ENCODE measurements at regions not wholly inside any gene's neighbourhood (a gene's known extent, or its start where the extent isn't known, plus 50 kb on each side); places are given as distances from the start of the nearest gene placed in this dataset.

DNA sequence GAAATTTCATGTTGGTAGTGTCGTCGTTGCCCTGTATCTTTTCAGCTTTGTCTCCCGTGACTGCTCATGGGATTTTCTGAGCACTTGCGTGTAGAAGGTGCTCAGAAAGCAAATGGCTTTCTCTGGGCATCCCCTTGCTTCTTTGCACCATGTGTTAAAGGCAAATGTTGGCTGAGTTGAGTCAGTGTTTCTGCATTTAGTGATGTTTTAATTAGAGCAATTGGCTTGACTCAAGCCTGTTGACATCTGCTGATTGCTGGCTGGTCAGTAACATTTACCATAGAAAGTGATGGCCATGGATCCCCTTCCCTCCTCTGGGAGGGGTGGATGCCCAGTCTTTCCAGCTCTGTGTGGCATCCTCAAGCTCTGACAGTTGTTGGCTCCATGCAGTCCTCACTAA is 187.2 kb upstream of the MPHOSPH6 start:
- Histone ChIP-seq H3K27me3 (ENCODE audit: low read depth) (no peaks in the 10 kb centered on the region), H3K4me1 (peaks cover 8% of the 10 kb centered on the region), H3K9me3 (replicated peaks) (no peaks in the 10 kb centered on the region), H3K27ac (replicated peaks) (no peak overlapping the region), H3K4me3 (no peak overlapping the region), H3K36me3 (no peaks in the 10 kb centered on the region)
- intact Hi-C loops (cut with micrococcal nuclease), result no loop called here
- TF ChIP-seq, protein P1, sequence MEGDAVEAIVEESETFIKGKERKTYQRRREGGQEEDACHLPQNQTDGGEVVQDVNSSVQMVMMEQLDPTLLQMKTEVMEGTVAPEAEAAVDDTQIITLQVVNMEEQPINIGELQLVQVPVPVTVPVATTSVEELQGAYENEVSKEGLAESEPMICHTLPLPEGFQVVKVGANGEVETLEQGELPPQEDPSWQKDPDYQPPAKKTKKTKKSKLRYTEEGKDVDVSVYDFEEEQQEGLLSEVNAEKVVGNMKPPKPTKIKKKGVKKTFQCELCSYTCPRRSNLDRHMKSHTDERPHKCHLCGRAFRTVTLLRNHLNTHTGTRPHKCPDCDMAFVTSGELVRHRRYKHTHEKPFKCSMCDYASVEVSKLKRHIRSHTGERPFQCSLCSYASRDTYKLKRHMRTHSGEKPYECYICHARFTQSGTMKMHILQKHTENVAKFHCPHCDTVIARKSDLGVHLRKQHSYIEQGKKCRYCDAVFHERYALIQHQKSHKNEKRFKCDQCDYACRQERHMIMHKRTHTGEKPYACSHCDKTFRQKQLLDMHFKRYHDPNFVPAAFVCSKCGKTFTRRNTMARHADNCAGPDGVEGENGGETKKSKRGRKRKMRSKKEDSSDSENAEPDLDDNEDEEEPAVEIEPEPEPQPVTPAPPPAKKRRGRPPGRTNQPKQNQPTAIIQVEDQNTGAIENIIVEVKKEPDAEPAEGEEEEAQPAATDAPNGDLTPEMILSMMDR (IDR thresholded peaks at IDR 0.05; ENCODE audit: borderline replicate concordance), result no peak
- DNase-seq, result no peak

DNA sequence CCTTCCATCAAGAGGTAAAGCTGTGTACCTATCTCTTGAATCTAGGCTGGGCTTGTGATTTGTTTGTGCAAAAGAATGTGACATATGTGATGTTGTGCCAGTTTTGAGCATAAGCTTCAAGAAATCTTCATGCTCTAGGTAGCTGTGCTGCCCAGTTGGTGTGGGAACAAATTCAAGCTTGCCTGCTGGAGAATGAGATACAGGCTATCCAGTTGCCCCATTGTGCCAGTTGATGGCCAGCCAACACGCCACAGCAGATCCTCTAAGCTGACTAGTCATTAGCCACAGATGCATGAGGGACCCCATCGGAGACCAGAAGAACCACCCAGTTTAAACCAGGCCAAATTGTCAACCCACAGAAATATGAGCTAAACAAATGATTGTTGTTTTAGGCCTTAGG is 180.5 kb upstream of the MPHOSPH6 start:
- Histone ChIP-seq H3K36me3 (no peaks in the 10 kb centered on the region), H3K27ac (replicated peaks) (no peak overlapping the region), H3K9me3 (replicated peaks) (no peaks in the 10 kb centered on the region), H3K4me1 (no peaks in the 10 kb centered on the region), H3K27me3 (ENCODE audit: low read depth) (no peaks in the 10 kb centered on the region), H3K4me3 (no peak overlapping the region)
- intact Hi-C loops (cut with micrococcal nuclease), result no loop called here
- TF ChIP-seq, protein P1 (IDR thresholded peaks at IDR 0.05; ENCODE audit: borderline replicate concordance), result no peak
- DNase-seq, result no peak

DNA sequence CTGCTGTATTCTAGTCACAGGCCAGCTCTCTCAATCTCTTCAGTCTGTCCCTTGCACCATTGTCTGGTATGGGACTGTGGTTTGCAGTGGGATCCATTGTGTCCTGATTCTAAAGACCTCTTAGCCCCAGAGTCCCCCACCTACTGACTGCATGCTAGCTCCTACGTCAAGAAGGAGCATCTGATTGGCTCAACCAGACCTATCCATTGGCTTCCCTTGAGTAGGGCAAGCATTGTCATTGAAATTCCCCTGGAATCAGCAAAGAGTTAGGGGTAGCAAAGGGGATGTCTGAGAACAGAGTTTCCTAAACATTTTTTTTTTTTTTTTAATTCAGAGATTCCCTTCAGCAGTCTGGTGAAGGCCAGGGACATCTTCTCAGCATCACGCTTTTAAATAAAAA is 175.3 kb upstream of the MPHOSPH6 start:
- Histone ChIP-seq H3K27me3 (ENCODE audit: low read depth) (peaks cover 6% of the 10 kb centered on the region), H3K4me1 (no peaks in the 10 kb centered on the region), H3K9me3 (replicated peaks) (peaks cover 9% of the 10 kb centered on the region), H3K4me3 (no peak overlapping the region), H3K36me3 (no peaks in the 10 kb centered on the region), H3K27ac (replicated peaks) (no peak overlapping the region)
- TF ChIP-seq, protein P1 (IDR thresholded peaks at IDR 0.05; ENCODE audit: borderline replicate concordance), result no peak
- DNase-seq, result no peak
- intact Hi-C loops (cut with micrococcal nuclease), result loop anchor here (2.0 kb wide), 1 partner anchor 83 kb away; no protein-coding TSS in a partner anchor

DNA sequence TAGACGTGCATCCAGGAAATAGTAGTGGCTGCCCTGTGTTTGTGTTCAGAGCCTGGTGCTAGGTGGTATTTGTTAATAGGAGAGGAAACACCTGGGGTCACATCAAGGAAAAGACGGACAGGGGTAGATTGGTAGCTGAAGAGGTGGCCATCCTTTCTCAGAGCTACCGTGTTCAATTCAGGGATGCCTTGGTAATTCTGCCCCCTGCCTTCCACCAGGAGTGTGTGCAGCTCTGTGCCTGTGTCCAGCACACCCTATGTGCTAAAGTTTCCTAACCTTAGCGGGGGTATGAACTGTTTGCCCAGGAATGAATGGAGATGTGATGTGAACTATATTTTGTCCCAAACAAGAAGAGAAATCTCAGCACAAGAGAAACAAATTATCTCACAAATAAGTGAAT is 174.1 kb upstream of the MPHOSPH6 start:
- peaks cover 6% of the 10 kb centered on the region for H3K27me3 ChIP-seq (ENCODE audit: low read depth)
- TF ChIP-seq, protein P1 (IDR thresholded peaks at IDR 0.05; ENCODE audit: borderline replicate concordance), result peak; percentile 71
- intact Hi-C loops (cut with micrococcal nuclease), result loop anchor here (2.0 kb wide), 1 partner anchor 81 kb away; no protein-coding TSS in a partner anchor
- H3K27ac ChIP-seq (replicated peaks), result no peak overlapping the region
- H3K36me3 ChIP-seq, result no peaks in the 10 kb centered on the region
- no peak for DNase-seq
- H3K4me1 ChIP-seq, result no peaks in the 10 kb centered on the region
- H3K9me3 ChIP-seq (replicated peaks), result peaks cover 9% of the 10 kb centered on the region
- no peak overlapping the region for H3K4me3 ChIP-seq

DNA sequence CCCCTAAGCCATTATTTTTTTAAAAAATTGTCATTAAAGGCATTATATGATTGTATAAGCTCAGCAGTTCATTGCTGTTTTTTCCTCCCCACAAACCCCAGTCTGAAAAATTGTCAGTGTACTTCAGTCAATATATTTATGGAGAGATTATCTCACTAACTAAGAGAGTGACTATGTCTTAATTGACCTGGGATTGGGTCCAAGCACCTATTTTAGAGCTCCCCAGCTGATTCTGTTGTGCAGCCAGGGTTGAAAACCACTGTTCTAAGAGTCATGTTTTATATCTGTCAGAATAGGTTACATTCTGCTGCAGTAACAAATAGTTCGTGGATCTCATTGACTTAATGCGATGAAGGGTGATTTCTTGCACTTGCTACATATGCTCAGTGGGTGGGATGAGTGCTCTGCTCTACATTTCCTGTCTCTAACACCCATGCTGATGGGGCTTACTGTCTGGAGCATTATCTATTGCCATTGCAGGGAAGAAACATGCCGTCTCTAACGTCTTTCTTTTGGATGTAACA is 171.2 kb upstream of the MPHOSPH6 start:
- no peaks in the 10 kb centered on the region for H3K36me3 ChIP-seq
- intact Hi-C loops (cut with micrococcal nuclease), result no loop called here
- TF ChIP-seq, protein P1 (IDR thresholded peaks at IDR 0.05; ENCODE audit: borderline replicate concordance), result no peak
- DNase-seq, result no peak
- H3K27ac ChIP-seq (replicated peaks), result no peak overlapping the region
- peaks cover 9% of the 10 kb centered on the region for H3K9me3 ChIP-seq (replicated peaks)
- H3K27me3 ChIP-seq (ENCODE audit: low read depth), result peaks cover 6% of the 10 kb centered on the region
- H3K4me1 ChIP-seq, result peaks cover 10% of the 10 kb centered on the region
- H3K4me3 ChIP-seq, result no peak overlapping the region

Data from left ventricle myocardium inferior (tissue), 1 donor.